H1 (cell line): ENCODE measurements at regions not wholly inside any gene's neighbourhood (a gene's known extent, or its start where the extent isn't known, plus 50 kb on each side); places are given as distances from the start of the nearest gene placed in this dataset.

Experiments
- BCL11A ChIP-seq, 2 experiments: IDR thresholded peaks; one replicate each; pipeline ENCODE4 v1.6.1; 2011; ENCODE audit warnings: low read depth in 2 of 2, low read length in 2 of 2, mild to moderate bottlenecking in 2 of 2
- CBX5 ChIP-seq: fragments of 300-800, 300-1000 bp; sonication (generic); IDR thresholded peaks from 2 replicates; pipeline ENCODE4 v1.7.1; 2016; ENCODE audit warnings: antibody characterized with exemption, low read length, low read depth
- KDM1A ChIP-seq: fragments of 200-600, 300-600 bp; sonication (generic); IDR thresholded peaks from 2 replicates; pipeline ENCODE4 v1.7.1; 2016; ENCODE audit warnings: mild to moderate bottlenecking, low read length, borderline replicate concordance
- TCF12 ChIP-seq: IDR thresholded peaks from 2 replicates; pipeline ENCODE4 v1.6.1; 2011; ENCODE audit warnings: low read depth, mild to moderate bottlenecking, low read length

DNA sequence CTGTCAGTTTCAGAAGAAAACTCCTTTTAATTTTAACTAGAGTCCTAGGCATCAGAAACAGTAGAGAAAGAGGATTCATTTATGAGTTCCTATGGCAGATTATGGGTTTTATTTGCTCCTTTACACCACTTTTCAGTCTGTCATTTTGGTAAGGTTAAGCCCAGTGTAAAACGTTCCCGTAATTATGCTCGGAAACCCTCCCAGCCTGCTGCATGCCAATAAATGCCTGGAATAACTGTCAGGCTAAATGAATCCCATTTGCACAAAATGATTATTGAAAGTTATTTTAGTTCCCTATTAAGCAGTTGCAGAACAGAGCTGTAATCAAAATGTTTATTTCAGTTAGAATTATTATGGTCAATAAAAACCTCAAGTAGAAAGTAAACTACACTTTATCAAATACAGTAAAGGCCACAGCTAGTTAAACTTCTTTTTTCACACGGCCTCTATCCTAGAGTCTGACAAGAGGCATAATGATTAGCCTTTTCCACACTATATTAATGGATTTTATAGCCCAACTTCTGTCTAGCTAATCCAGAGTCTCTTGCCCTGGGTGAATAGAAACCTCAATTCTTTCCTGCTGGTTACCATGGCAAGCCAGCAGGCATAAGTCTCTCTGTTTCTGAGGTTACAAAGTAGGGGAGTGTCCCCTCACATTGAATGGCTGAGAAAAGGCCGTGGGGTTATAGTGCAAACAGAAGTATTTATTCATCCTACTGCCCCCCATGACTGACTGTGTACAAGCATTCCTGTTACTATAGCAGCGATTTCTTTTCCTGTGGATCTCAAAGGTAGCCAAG is 80.8 kb upstream of the NPVF start (continued):
- TF ChIP-seq TCF12: no peak
- TF ChIP-seq CBX5: no peak
- TF ChIP-seq KDM1A: no peak
- no peak for TF ChIP-seq BCL11A (IDR thresholded peaks at IDR 0.05; ENCODE audit: low read depth in 2 of 2, low read length in 2 of 2)
